HCT116 (cell line): ENCODE measurements at regions not wholly inside any gene's neighbourhood (a gene's known extent, or its start where the extent isn't known, plus 50 kb on each side); places are given as distances from the start of the nearest gene placed in this dataset.

ENCODE experiments used
- ATAC-seq: fragments of 200-7000 bp; cut with Tn5 transposase; 2 replicates; pipeline ENCODE4 v1.9.1; 2020; ENCODE audit warnings: mild to moderate bottlenecking, moderate library complexity
- BruUV-seq: library from RNA; stranded (reverse); fragments of 400-500 nt; replicated peaks from 2 replicates; lab custom pipeline; 2021; lab: Mats Ljungman, UMichigan
- CTCF ChIA-PET: fragments of 300-600 bp; sonication (Branson Sonifier 250); formaldehyde crosslinking; loops from one replicate; lab custom pipeline; 2021; ENCODE audit warnings: antibody characterized with exemption; lab: Charles Lee
- POLR2A ChIA-PET: fragments of 300-600, 350-600 bp; sonication (Branson Sonifier 250); formaldehyde crosslinking; loops from one replicate; lab custom pipeline; 2021; ENCODE audit warnings: antibody characterized with exemption; lab: Charles Lee
- RAD21 ChIA-PET, 2 experiments: fragments of 300-600 bp; sonication (Branson Sonifier 250); formaldehyde crosslinking; loops; one replicate each; lab custom pipeline; 2023; ENCODE audit warnings: low total read pairs in 2 of 2; ENCODE audit not compliant: uncharacterized antibody in 2 of 2, unreplicated experiment in 2 of 2, low non-redundant PET in 1 of 2; lab: Charles Lee
- DNase-seq: peaks from one replicate; pipeline ENCODE4 v3.0.0-alpha.2; 2010; ENCODE audit warnings: low read depth, low spot score
- H2AFZ ChIP-seq: fragments of 200-600 bp; shearing (Covaris generic), sonication (generic); 2 replicates; pipeline ENCODE4 v1.6.1; 2017; ENCODE audit warnings: low read depth, mixed run types, mixed read lengths, antibody characterized with exemption, low read length; ENCODE audit not compliant: poor library complexity, severe bottlenecking
- H3K27ac ChIP-seq: 2 replicates; pipeline ENCODE4 v1.5.1; 2012; ENCODE audit warnings: low read depth, low read length
- H3K27me3 ChIP-seq: fragments of 200-600 bp; sonication (generic); 2 replicates; pipeline ENCODE4 v1.6.1; 2016; ENCODE audit warnings: mixed run types, low read length, mixed read lengths; ENCODE audit not compliant: insufficient read depth
- H3K36me3 ChIP-seq, 2 experiments: fragments of 200-500 bp in 1 of 2; fragments of 200-600 bp in 1 of 2; sonication (Bioruptor generic) in 1 of 2; sonication (generic) in 1 of 2; 2 replicates each; pipeline versions ENCODE4 v1.5.1 to v1.6.1; 2014 to 2016; ENCODE audit warnings: low read length in 2 of 2, inconsistent platforms in 1 of 2, mixed read lengths in 1 of 2, mixed run types in 1 of 2; ENCODE audit not compliant: insufficient read depth in 2 of 2, control insufficient read depth in 1 of 2
- H3K4me1 ChIP-seq, 2 experiments: fragments of 200-600 bp in 1 of 2; sonication (generic) in 1 of 2; 2 replicates each; pipeline versions ENCODE4 v1.5.1 to v1.6.1; 2012 to 2017; ENCODE audit warnings: low read length in 2 of 2, inconsistent platforms in 1 of 2, mild to moderate bottlenecking in 1 of 2, mixed read lengths in 1 of 2, mixed run types in 1 of 2, moderate library complexity in 1 of 2; ENCODE audit not compliant: insufficient read depth in 2 of 2, control insufficient read depth in 1 of 2
- H3K4me2 ChIP-seq: fragments of 200-600 bp; sonication (generic); 2 replicates; pipeline ENCODE4 v1.6.1; 2017; ENCODE audit warnings: mixed run types, low read length, mixed read lengths
- H3K4me3 ChIP-seq, 2 experiments: fragments of 200-600 bp in 1 of 2; sonication (generic) in 1 of 2; replicated peaks in 1 of 2; 2 replicates each; pipeline ENCODE4 v1.5.1; 2011 to 2016; ENCODE audit warnings: low read length in 2 of 2, control low read depth in 1 of 2, low read depth in 1 of 2, mild to moderate bottlenecking in 1 of 2, mixed read lengths in 1 of 2, mixed run types in 1 of 2
- H3K79me2 ChIP-seq: fragments of 200-600 bp; sonication (generic); 2 replicates; pipeline ENCODE4 v1.6.1; 2017; ENCODE audit warnings: mild to moderate bottlenecking, mixed run types, low read length, moderate library complexity, mixed read lengths; ENCODE audit not compliant: insufficient read depth
- H3K9ac ChIP-seq: fragments of 200-600 bp; sonication (generic); 2 replicates; pipeline ENCODE4 v1.6.1; 2016; ENCODE audit warnings: low read length, mixed read lengths
- H3K9me2 ChIP-seq: fragments of 200-600 bp; sonication (generic), shearing (Covaris generic); 2 replicates; pipeline ENCODE4 v1.6.1; 2017; ENCODE audit warnings: mixed run types, mild to moderate bottlenecking, moderate library complexity; ENCODE audit not compliant: insufficient read depth
- H3K9me3 ChIP-seq, 2 experiments: fragments of 200-500 bp in 1 of 2; fragments of 200-600 bp in 1 of 2; sonication (Bioruptor generic) in 1 of 2; sonication (generic) in 1 of 2; 2 replicates each; pipeline ENCODE4 v1.6.1; 2014 to 2017; ENCODE audit warnings: low read length in 2 of 2, mixed read lengths in 2 of 2, inconsistent platforms in 1 of 2, low read depth in 1 of 2, mild to moderate bottlenecking in 1 of 2, mixed run types in 1 of 2, moderate library complexity in 1 of 2; ENCODE audit not compliant: control insufficient read depth in 1 of 2, insufficient read depth in 1 of 2
- H4K20me1 ChIP-seq: fragments of 200-600 bp; sonication (generic), shearing (Covaris generic); 2 replicates; pipeline ENCODE4 v1.6.1; 2017; ENCODE audit warnings: mixed run types, mild to moderate bottlenecking, moderate library complexity; ENCODE audit not compliant: insufficient read depth
- EZH2 ChIP-seq: fragments of 200-600 bp; sonication (generic); IDR thresholded peaks from 2 replicates; pipeline ENCODE4 v1.6.1; 2017; ENCODE audit warnings: antibody characterized with exemption, mixed run types
- EZH2phosphoT487 ChIP-seq: fragments of 200-600 bp; IDR thresholded peaks from 2 replicates; pipeline ENCODE4 v1.6.1; 2018; ENCODE audit warnings: antibody characterized with exemption, borderline replicate concordance
- FOSL1 ChIP-seq: IDR thresholded peaks from 2 replicates; pipeline ENCODE4 v1.6.1; 2012; ENCODE audit warnings: low read depth
- SRF ChIP-seq: IDR thresholded peaks from 2 replicates; pipeline ENCODE4 v1.6.1; 2012; ENCODE audit warnings: low read depth
- TCF7L2 ChIP-seq: IDR thresholded peaks from 2 replicates; pipeline ENCODE4 v1.7.0; 2011; ENCODE audit warnings: borderline replicate concordance, inconsistent platforms; ENCODE audit not compliant: insufficient read depth, insufficient read length; ENCODE audit errors: extremely low read depth
- ZFX ChIP-seq: fragments of 450-650 bp; IDR thresholded peaks from 2 replicates; pipeline ENCODE4 v1.6.1; 2017
- ZNF274 ChIP-seq: fragments of 200-500 bp; sonication (Bioruptor generic); IDR thresholded peaks from 2 replicates; pipeline ENCODE4 v1.6.1; 2014; ENCODE audit warnings: mild to moderate bottlenecking, low read depth, low read length, inconsistent platforms
- intact Hi-C: fragments of 100-400 bp; cut with micrococcal nuclease; formaldehyde crosslinking; loops from 2 replicates; pipeline ENCODE4 v1.10.0; 2022

DNA sequence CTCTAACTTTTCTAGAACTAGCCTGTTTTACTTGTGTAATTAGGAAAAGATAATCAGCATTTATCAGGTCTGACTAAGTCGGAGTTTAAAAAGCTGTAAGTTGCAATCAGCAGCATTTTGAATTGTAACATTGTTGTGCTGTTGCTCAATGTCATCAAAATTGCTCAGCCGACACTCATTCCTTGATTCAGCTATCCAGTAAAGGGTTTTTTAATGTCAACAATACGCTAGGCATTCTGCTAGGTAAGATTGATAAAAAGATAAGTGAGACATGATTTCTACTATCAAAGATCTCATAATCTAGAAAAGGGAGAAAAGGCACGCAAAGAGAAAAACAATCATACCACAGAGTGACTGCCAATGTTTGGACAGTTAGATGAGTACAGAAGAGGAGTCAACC, 327.1 kb upstream of the CDH2 start:
- TF ChIP-seq ZNF274 (no peak), FOSL1 (no peak)
- H3K79me2 ChIP-seq = no peaks in the 10 kb centered on the region
- intact Hi-C loops = no loop called here
- H3K9me3 ChIP-seq = no peaks in the 10 kb centered on the region
- no peaks in the 10 kb centered on the region for H3K27me3 ChIP-seq
- no peak overlapping the region for H2AFZ ChIP-seq
- no TSS peak for BruUV-seq
- H3K9ac ChIP-seq = no peak overlapping the region
- H3K9me2 ChIP-seq = no peaks in the 10 kb centered on the region
- POLR2A ChIA-PET = no interaction called here
- H3K27ac ChIP-seq = no peak overlapping the region
- H3K4me2 ChIP-seq = no peak overlapping the region
- DNase-seq (no peak), ATAC-seq (no peak)
- CTCF ChIA-PET = no interaction called here
- no peaks in the 10 kb centered on the region for H3K36me3 ChIP-seq
- H3K4me1 ChIP-seq = no peaks in the 10 kb centered on the region
- RAD21 ChIA-PET = no interaction called here
- H3K4me3 ChIP-seq = no peak overlapping the region
- no peaks in the 10 kb centered on the region for H4K20me1 ChIP-seq

DNA sequence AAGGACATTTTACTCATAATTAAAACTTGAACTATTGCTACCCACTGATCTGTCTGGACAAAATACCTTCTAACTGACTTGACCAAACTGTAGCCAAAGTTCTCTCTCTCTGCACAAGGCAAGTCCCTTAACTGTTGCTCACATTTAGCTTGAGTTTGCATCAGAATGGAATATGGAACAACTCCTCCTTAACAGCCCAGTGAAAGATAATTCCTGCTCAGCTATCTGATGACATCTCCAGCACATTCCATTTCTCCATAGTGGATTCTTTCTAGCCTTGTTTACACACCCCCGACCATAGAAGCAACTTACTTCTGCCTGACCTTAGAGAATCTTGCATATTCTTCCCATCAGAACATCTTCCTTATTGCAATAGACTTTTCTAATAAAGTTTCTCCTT, 317.2 kb upstream of the CDH2 start:
- H3K36me3 ChIP-seq = no peaks in the 10 kb centered on the region
- no peak for ATAC-seq
- H3K27ac ChIP-seq = no peak overlapping the region
- no peaks in the 10 kb centered on the region for H3K4me1 ChIP-seq
- no peak overlapping the region for H3K4me2 ChIP-seq
- no peaks in the 10 kb centered on the region for H3K9me3 ChIP-seq
- ChIA-PET RAD21 (no interaction called here), CTCF (no interaction called here), POLR2A (no interaction called here)
- no peaks in the 10 kb centered on the region for H3K27me3 ChIP-seq
- no peaks in the 10 kb centered on the region for H3K79me2 ChIP-seq
- no peak overlapping the region for H3K9ac ChIP-seq
- no peak for DNase-seq
- H4K20me1 ChIP-seq = no peaks in the 10 kb centered on the region
- BruUV-seq = no TSS peak
- H3K4me3 ChIP-seq = no peak overlapping the region
- intact Hi-C loops = no loop called here
- no peaks in the 10 kb centered on the region for H3K9me2 ChIP-seq
- no peak overlapping the region for H2AFZ ChIP-seq
- TF ChIP-seq ZFX = no peak
- no peak for TF ChIP-seq EZH2phosphoT487
- TF ChIP-seq SRF = no peak
- no peak for TF ChIP-seq EZH2
- TF ChIP-seq TCF7L2 = no peak
- TF ChIP-seq ZNF274 = no peak
